ENCODE measurements at regions not wholly inside any gene's neighbourhood (a gene's known extent, or its start where the extent isn't known, plus 50 kb on each side); places are given as distances from the start of the nearest gene placed in this dataset.

- Histone ChIP-seq H3K4me3 (ENCODE audit: control insufficient read depth in 1 of 2, extremely low read depth in 1 of 2, low read length in 1 of 2) (no peak overlapping the region), H3K9me3 (peaks cover 3% of the 10 kb centered on the region), H3K4me1 (ENCODE audit: control insufficient read depth in 1 of 2, extremely low read depth in 1 of 2, insufficient read depth in 2 of 2, low read length in 2 of 2) (no peaks in the 10 kb centered on the region), H3K36me3 (ENCODE audit: control insufficient read depth in 2 of 2, extremely low read depth in 1 of 2, insufficient read depth in 1 of 2, low read length in 1 of 2) (no peaks in the 10 kb centered on the region), H3K27ac (ENCODE audit: low read length) (no peak overlapping the region), H3K27me3 (replicated peaks in 1 of 2; ENCODE audit: control insufficient read depth in 2 of 2, extremely low read depth in 1 of 2, insufficient read depth in 2 of 2, low read length in 1 of 2) (no peaks in the 10 kb centered on the region)
- Mint-ChIP-seq H3K9me3 (peaks cover 0 to 7% (median 5%) of the 10 kb centered on the region in 3 donors), H3K4me1 (no peaks in the 10 kb centered on the region), H3K27me3 (no peaks in the 10 kb centered on the region), H3K36me3 (no peaks in the 10 kb centered on the region), H3K4me3 (no peak overlapping the region), H3K27ac (no peak overlapping the region)
- ChIA-PET POLR2A (no interaction called here), CTCF (no interaction called here)
- ATAC-seq (replicated peaks in 1 of 4), result no peak
- no peak for DNase-seq
Measured at GRCh38 chr2:51559026-51559425, 527.1 kb upstream of the NRXN1 start.

GRCh38 chr2:51553476-51553875, 521.5 kb upstream of the NRXN1 start:
- Histone ChIP-seq H3K27ac (ENCODE audit: low read length) (no peak overlapping the region), H3K4me3 (ENCODE audit: control insufficient read depth in 1 of 2, extremely low read depth in 1 of 2, low read length in 1 of 2) (no peak overlapping the region), H3K9me3 (no peaks in the 10 kb centered on the region), H3K36me3 (ENCODE audit: control insufficient read depth in 2 of 2, extremely low read depth in 1 of 2, insufficient read depth in 1 of 2, low read length in 1 of 2) (no peaks in the 10 kb centered on the region), H3K27me3 (replicated peaks in 1 of 2; ENCODE audit: control insufficient read depth in 2 of 2, extremely low read depth in 1 of 2, insufficient read depth in 2 of 2, low read length in 1 of 2) (no peaks in the 10 kb centered on the region), H3K4me1 (ENCODE audit: control insufficient read depth in 1 of 2, extremely low read depth in 1 of 2, insufficient read depth in 2 of 2, low read length in 2 of 2) (no peaks in the 10 kb centered on the region)
- Mint-ChIP-seq H3K4me3 (no peak overlapping the region), H3K27me3 (no peaks in the 10 kb centered on the region), H3K27ac (no peak overlapping the region), H3K4me1 (no peaks in the 10 kb centered on the region), H3K36me3 (no peaks in the 10 kb centered on the region), H3K9me3 (peaks cover 0 to 7% (median 3%) of the 10 kb centered on the region in 3 donors)
- ChIA-PET CTCF (no interaction called here), POLR2A (no interaction called here)
- DNase-seq (no peak), ATAC-seq (replicated peaks in 1 of 4) (no peak)
- WGBS (ENCODE audit: insufficient coverage), result no CpG with 5 or more reads among the region's 2 CpGs

- H3K4me3 Mint-ChIP-seq, result no peak overlapping the region
Measured at GRCh38 chr2:51535763-51536162, 503.8 kb upstream of the NRXN1 start.

GRCh38 chr2:51534166-51534565, 502.2 kb upstream of the NRXN1 start:
- POLR2A ChIA-PET, result no interaction called here
- H3K4me1 ChIP-seq (ENCODE audit: control insufficient read depth in 1 of 2, extremely low read depth in 1 of 2, insufficient read depth in 2 of 2, low read length in 2 of 2), result no peaks in the 10 kb centered on the region
- Mint-ChIP-seq H3K4me1 (no peaks in the 10 kb centered on the region), H3K27ac (no peak overlapping the region), H3K36me3 (no peaks in the 10 kb centered on the region), H3K9me3 (peaks cover 7 to 32% (median 17%) of the 10 kb centered on the region in 3 donors), H3K27me3 (no peaks in the 10 kb centered on the region), H3K4me3 (no peak overlapping the region)
- CTCF ChIA-PET, result no interaction called here
- DNase-seq (no peak), ATAC-seq (replicated peaks in 1 of 4) (no peak)
- H3K4me3 ChIP-seq (ENCODE audit: control insufficient read depth in 1 of 2, extremely low read depth in 1 of 2, low read length in 1 of 2), result no peak overlapping the region
- H3K36me3 ChIP-seq (ENCODE audit: control insufficient read depth in 2 of 2, extremely low read depth in 1 of 2, insufficient read depth in 1 of 2, low read length in 1 of 2), result no peaks in the 10 kb centered on the region
- H3K27me3 ChIP-seq (replicated peaks in 1 of 2; ENCODE audit: control insufficient read depth in 2 of 2, extremely low read depth in 1 of 2, insufficient read depth in 2 of 2, low read length in 1 of 2), result no peaks in the 10 kb centered on the region
- H3K9me3 ChIP-seq, result peaks cover 2% of the 10 kb centered on the region
- no CpG with 5 or more reads among the region's 3 CpGs for WGBS (ENCODE audit: insufficient coverage)
- H3K27ac ChIP-seq (ENCODE audit: low read length), result no peak overlapping the region

More at GRCh38 chr2:51535763-51536162, 503.8 kb upstream of the NRXN1 start:
- Mint-ChIP-seq H3K27ac (no peak overlapping the region), H3K4me1 (no peaks in the 10 kb centered on the region), H3K27me3 (no peaks in the 10 kb centered on the region), H3K9me3 (peaks cover 4 to 32% (median 14%) of the 10 kb centered on the region in 3 donors), H3K36me3 (no peaks in the 10 kb centered on the region)
- ChIA-PET POLR2A (no interaction called here), CTCF (no interaction called here)
- H3K27ac ChIP-seq (ENCODE audit: low read length), result no peak overlapping the region
- peaks cover 2% of the 10 kb centered on the region for H3K9me3 ChIP-seq
- H3K36me3 ChIP-seq (ENCODE audit: control insufficient read depth in 2 of 2, extremely low read depth in 1 of 2, insufficient read depth in 1 of 2, low read length in 1 of 2), result no peaks in the 10 kb centered on the region
- DNase-seq, result no peak
- no peaks in the 10 kb centered on the region for H3K4me1 ChIP-seq (ENCODE audit: control insufficient read depth in 1 of 2, extremely low read depth in 1 of 2, insufficient read depth in 2 of 2, low read length in 2 of 2)
- no peak overlapping the region for H3K4me3 ChIP-seq (ENCODE audit: control insufficient read depth in 1 of 2, extremely low read depth in 1 of 2, low read length in 1 of 2)
- ATAC-seq (replicated peaks in 1 of 4), result no peak
- 50% methylated on average over 1 of the region's 2 CpGs for WGBS (ENCODE audit: insufficient coverage)
- no peaks in the 10 kb centered on the region for H3K27me3 ChIP-seq (replicated peaks in 1 of 2; ENCODE audit: control insufficient read depth in 2 of 2, extremely low read depth in 1 of 2, insufficient read depth in 2 of 2, low read length in 1 of 2)

- Mint-ChIP-seq H3K27ac (no peak overlapping the region), H3K4me3 (no peak overlapping the region), H3K9me3 (peaks cover 10 to 30% (median 24%) of the 10 kb centered on the region in 3 donors), H3K36me3 (no peaks in the 10 kb centered on the region), H3K27me3 (no peaks in the 10 kb centered on the region), H3K4me1 (no peaks in the 10 kb centered on the region)
- DNase-seq (no peak), ATAC-seq (replicated peaks in 1 of 4) (no peak)
- CTCF ChIA-PET, result no interaction called here
- Histone ChIP-seq H3K9me3 (peaks cover 2% of the 10 kb centered on the region), H3K36me3 (ENCODE audit: control insufficient read depth in 2 of 2, extremely low read depth in 1 of 2, insufficient read depth in 1 of 2, low read length in 1 of 2) (no peaks in the 10 kb centered on the region), H3K27me3 (replicated peaks in 1 of 2; ENCODE audit: control insufficient read depth in 2 of 2, extremely low read depth in 1 of 2, insufficient read depth in 2 of 2, low read length in 1 of 2) (no peaks in the 10 kb centered on the region), H3K27ac (ENCODE audit: low read length) (no peak overlapping the region), H3K4me1 (ENCODE audit: control insufficient read depth in 1 of 2, extremely low read depth in 1 of 2, insufficient read depth in 2 of 2, low read length in 2 of 2) (no peaks in the 10 kb centered on the region), H3K4me3 (ENCODE audit: control insufficient read depth in 1 of 2, extremely low read depth in 1 of 2, low read length in 1 of 2) (no peak overlapping the region)
- POLR2A ChIA-PET, result no interaction called here
- WGBS (ENCODE audit: insufficient coverage), result no CpG with 5 or more reads among the region's 3 CpGs
Measured at GRCh38 chr2:51528156-51528555, 496.2 kb upstream of the NRXN1 start.

GRCh38 chr2:51526766-51527165, 494.8 kb upstream of the NRXN1 start:
- Histone ChIP-seq H3K4me3 (ENCODE audit: control insufficient read depth in 1 of 2, extremely low read depth in 1 of 2, low read length in 1 of 2) (no peak overlapping the region), H3K36me3 (ENCODE audit: control insufficient read depth in 2 of 2, extremely low read depth in 1 of 2, insufficient read depth in 1 of 2, low read length in 1 of 2) (no peaks in the 10 kb centered on the region), H3K9me3 (no peaks in the 10 kb centered on the region), H3K27me3 (replicated peaks in 1 of 2; ENCODE audit: control insufficient read depth in 2 of 2, extremely low read depth in 1 of 2, insufficient read depth in 2 of 2, low read length in 1 of 2) (no peaks in the 10 kb centered on the region), H3K4me1 (ENCODE audit: control insufficient read depth in 1 of 2, extremely low read depth in 1 of 2, insufficient read depth in 2 of 2, low read length in 2 of 2) (no peaks in the 10 kb centered on the region), H3K27ac (ENCODE audit: low read length) (no peak overlapping the region)
- no peak for DNase-seq
- H3K4me3 Mint-ChIP-seq, result no peak overlapping the region
- CTCF ChIA-PET, result no interaction called here
- H3K36me3 Mint-ChIP-seq, result no peaks in the 10 kb centered on the region
- H3K4me1 Mint-ChIP-seq, result no peaks in the 10 kb centered on the region
- no peak overlapping the region for H3K27ac Mint-ChIP-seq
- H3K9me3 Mint-ChIP-seq, result peaks cover 10 to 23% (median 17%) of the 10 kb centered on the region in 3 donors
- no CpG with 5 or more reads among the region's 2 CpGs for WGBS (ENCODE audit: insufficient coverage)
- H3K27me3 Mint-ChIP-seq, result no peaks in the 10 kb centered on the region
- no peak for ATAC-seq (replicated peaks in 1 of 4)
- POLR2A ChIA-PET, result no interaction called here

GRCh38 chr2:51516667-51517066, 484.7 kb upstream of the NRXN1 start:
- Histone ChIP-seq H3K9me3 (peaks cover 2% of the 10 kb centered on the region), H3K4me1 (ENCODE audit: control insufficient read depth in 1 of 2, extremely low read depth in 1 of 2, insufficient read depth in 2 of 2, low read length in 2 of 2) (no peaks in the 10 kb centered on the region), H3K27ac (ENCODE audit: low read length) (no peak overlapping the region), H3K27me3 (replicated peaks in 1 of 2; ENCODE audit: control insufficient read depth in 2 of 2, extremely low read depth in 1 of 2, insufficient read depth in 2 of 2, low read length in 1 of 2) (no peaks in the 10 kb centered on the region), H3K4me3 (ENCODE audit: control insufficient read depth in 1 of 2, extremely low read depth in 1 of 2, low read length in 1 of 2) (no peak overlapping the region), H3K36me3 (ENCODE audit: control insufficient read depth in 2 of 2, extremely low read depth in 1 of 2, insufficient read depth in 1 of 2, low read length in 1 of 2) (no peaks in the 10 kb centered on the region)
- H3K4me1 Mint-ChIP-seq, result no peaks in the 10 kb centered on the region
- H3K9me3 Mint-ChIP-seq, result peaks cover 7 to 17% (median 12%) of the 10 kb centered on the region in 3 donors
- ChIA-PET POLR2A (no interaction called here), CTCF (no interaction called here)
- H3K27me3 Mint-ChIP-seq, result no peaks in the 10 kb centered on the region
- ATAC-seq (replicated peaks in 1 of 4) (no peak), DNase-seq (no peak)
- WGBS (ENCODE audit: insufficient coverage), result no CpG with 5 or more reads among the region's 2 CpGs
- H3K4me3 Mint-ChIP-seq, result no peak overlapping the region
- H3K27ac Mint-ChIP-seq, result no peak overlapping the region
- H3K36me3 Mint-ChIP-seq, result no peaks in the 10 kb centered on the region
